Astrocyte of the cerebellum (primary cell): ENCODE measurements at regions not wholly inside any gene's neighbourhood (a gene's known extent, or its start where the extent isn't known, plus 50 kb on each side); places are given as distances from the start of the nearest gene placed in this dataset.

ENCODE experiments used
- DNase-seq: peaks from one replicate; pipeline ENCODE4 v3.0.0-alpha.2; 2011; ENCODE audit warnings: low read depth
- H3K4me3 ChIP-seq: 2 replicates; pipeline ENCODE4 v1.5.1; 2011; ENCODE audit warnings: mild to moderate bottlenecking, low read depth, low read length, moderate library complexity
- in situ Hi-C: cut with HindIII; loops from 2 replicates; pipeline ENCODE4 v1.10.0; 2017; ENCODE audit warnings: low sequenced_read_pairs
- TF ChIP-seq, protein P1 (sequence below): IDR thresholded peaks from 2 replicates; pipeline ENCODE4 v1.5.1; 2012; ENCODE audit warnings: low read length, low read depth, moderate library complexity, mild to moderate bottlenecking; ENCODE audit errors: missing control alignments

DNA sequence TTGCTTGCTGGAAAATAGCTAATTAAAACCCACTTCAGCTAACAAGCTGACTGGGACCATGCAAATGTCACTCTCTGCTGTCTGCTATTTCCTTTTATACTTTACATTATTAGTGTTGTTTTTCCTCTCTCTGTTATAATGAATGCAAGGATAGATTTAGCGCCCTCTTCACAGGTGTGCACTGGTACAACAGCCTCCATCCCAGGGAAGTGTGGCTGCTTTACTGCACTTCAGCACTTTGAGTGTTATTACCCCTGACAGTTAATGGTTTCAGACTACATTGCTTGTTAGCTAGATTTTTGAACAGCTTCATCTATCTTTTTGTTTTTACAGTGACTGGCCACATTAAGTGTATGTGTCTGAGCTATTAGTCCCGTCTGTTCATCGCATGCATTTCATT is 405.7 kb downstream of the RNF144B start:
- H3K4me3 ChIP-seq = no peak overlapping the region
- in situ Hi-C loops = no loop called here
- no peak for DNase-seq
- TF ChIP-seq, protein P1, sequence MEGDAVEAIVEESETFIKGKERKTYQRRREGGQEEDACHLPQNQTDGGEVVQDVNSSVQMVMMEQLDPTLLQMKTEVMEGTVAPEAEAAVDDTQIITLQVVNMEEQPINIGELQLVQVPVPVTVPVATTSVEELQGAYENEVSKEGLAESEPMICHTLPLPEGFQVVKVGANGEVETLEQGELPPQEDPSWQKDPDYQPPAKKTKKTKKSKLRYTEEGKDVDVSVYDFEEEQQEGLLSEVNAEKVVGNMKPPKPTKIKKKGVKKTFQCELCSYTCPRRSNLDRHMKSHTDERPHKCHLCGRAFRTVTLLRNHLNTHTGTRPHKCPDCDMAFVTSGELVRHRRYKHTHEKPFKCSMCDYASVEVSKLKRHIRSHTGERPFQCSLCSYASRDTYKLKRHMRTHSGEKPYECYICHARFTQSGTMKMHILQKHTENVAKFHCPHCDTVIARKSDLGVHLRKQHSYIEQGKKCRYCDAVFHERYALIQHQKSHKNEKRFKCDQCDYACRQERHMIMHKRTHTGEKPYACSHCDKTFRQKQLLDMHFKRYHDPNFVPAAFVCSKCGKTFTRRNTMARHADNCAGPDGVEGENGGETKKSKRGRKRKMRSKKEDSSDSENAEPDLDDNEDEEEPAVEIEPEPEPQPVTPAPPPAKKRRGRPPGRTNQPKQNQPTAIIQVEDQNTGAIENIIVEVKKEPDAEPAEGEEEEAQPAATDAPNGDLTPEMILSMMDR = no peak

DNA sequence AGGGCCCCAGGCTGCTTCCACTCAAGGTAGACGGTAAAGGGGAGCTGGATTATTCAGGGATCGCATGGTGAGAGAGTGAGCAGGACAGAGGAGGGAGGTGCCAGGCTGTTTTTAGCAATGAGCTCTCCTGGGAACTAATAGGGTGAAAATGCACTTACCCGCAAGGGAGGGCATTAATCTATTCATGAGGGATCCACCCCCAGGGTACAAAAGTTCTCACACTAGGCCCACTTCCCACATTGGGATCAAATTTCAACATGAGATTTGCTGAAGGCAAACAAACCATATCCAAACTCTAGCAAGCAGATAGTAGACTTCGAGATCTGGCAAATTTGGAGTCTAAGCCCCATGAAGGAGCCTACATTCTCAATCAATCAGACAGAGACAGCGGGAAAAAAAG is 408.6 kb downstream of the RNF144B start:
- TF ChIP-seq, protein P1 = no peak
- no peak for DNase-seq
- in situ Hi-C loops = no loop called here
- H3K4me3 ChIP-seq = no peak overlapping the region

DNA sequence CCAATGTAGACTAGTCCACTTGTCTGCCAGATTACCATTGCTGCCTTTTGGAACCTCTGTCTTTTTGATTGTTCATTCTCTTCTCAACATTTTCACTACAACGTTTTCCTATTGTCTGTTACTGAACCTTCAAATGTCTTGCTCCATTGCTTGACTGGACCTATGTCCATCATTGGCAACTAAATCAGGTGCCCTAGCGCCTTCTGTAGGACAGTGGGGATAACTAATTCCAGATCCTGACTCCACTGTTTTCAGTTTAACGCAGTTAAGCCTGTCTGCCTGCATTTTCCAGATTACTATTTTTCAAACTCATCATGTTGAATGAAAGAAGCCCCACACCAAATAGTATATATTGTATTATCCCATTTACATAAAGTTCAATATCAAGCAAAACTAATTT is 433.6 kb downstream of the RNF144B start:
- no peak overlapping the region for H3K4me3 ChIP-seq
- TF ChIP-seq, protein P1 = no peak
- DNase-seq = no peak
- in situ Hi-C loops = no loop called here

DNA sequence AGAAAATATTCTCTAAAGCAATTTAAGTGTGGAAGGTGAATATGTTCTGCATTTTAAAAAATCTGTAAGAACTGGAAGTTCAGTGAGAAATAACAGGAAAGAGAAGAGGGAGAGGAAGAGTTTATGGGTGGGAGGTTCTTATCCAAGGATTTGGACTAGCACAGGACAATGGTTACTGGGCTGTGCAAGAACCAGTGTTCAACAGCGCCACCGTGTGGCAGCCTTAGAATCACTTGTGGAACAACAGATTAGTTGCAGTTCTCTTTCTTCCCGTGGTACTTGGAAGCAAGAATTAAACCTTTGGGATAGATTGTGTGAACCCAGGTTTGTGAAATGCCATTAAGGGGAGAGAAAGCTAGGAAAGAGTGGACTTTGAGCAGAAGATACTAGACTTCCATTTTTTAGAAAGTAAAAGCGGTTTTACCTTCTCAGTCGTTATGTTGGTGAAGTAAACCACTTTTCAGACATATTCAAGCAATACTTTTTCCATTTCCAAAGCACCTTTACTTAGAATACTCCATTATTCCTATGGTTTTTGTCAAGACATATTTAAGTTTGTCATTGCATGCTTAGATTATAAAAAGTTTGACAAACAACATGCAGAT is 436.7 kb downstream of the RNF144B start:
- no peak for DNase-seq
- in situ Hi-C loops = no loop called here
- no peak overlapping the region for H3K4me3 ChIP-seq
- TF ChIP-seq, protein P1 = peak; percentile 42

DNA sequence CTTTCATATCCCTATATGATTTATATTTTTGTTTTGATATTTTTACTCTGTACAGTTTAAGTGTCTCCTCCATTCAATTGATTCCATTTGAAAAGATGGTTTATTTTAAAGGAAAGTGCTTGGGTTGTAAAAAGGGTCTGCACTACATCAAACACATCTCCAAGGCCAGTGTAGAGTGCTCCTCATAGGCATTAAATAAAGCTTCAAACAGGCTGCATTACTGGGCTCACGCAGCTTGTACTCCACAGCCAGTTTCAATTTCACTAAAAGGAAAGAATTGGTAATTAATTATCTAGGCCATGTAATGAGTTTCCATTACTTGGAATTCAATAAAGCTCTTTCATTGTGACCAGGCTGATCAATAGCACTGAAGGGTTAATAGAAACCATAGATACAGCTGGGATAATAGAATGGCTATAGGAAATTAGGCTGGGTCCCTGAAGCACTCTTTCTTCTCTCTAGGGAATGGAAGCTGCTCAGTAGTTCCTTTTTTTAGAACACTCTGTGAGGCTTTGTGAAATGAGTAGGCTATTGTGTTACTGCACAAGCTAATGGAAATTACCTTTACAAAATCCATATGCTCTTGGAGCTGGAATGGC is 442.2 kb downstream of the RNF144B start:
- no peak for DNase-seq
- H3K4me3 ChIP-seq = no peak overlapping the region
- TF ChIP-seq, protein P1 = no peak
- in situ Hi-C loops = no loop called here

DNA sequence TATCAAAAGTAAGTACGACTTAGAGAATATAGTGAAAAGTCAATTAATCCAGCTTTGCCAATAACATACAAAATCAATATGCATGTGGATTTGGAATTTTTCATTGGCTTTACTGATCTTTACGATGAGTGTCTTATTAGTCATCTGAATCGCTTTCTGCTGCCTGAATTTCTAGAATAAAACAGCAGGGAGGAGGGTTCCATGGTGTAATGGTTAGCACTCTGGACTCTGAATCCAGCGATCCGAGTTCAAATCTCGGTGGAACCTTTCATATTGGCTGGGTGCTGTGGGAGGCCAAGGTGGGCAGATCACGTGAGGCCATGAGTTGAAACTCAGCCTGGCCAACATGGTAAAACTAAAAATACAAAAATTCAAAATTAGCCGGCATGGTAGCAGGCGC is 448.8 kb downstream of the RNF144B start:
- in situ Hi-C loops = no loop called here
- no peak overlapping the region for H3K4me3 ChIP-seq
- TF ChIP-seq, protein P1 = no peak
- DNase-seq = no peak
